HG03175 (cell line): ENCODE measurements at regions not wholly inside any gene's neighbourhood (a gene's known extent, or its start where the extent isn't known, plus 50 kb on each side); places are given as distances from the start of the nearest gene placed in this dataset.
"Not testable (repeated sequence)": the region's sequence is repeated elsewhere in the genome, so short reads cannot be mapped to it uniquely, and the experiment has no call there.

ENCODE experiments used
- ATAC-seq: cut with Tn5 transposase; IDR thresholded peaks from one replicate; pipeline ENCODE4 v1.9.1; 2021; ENCODE audit warnings: mild to moderate bottlenecking, moderate library complexity; ENCODE audit not compliant: unreplicated experiment

DNA sequence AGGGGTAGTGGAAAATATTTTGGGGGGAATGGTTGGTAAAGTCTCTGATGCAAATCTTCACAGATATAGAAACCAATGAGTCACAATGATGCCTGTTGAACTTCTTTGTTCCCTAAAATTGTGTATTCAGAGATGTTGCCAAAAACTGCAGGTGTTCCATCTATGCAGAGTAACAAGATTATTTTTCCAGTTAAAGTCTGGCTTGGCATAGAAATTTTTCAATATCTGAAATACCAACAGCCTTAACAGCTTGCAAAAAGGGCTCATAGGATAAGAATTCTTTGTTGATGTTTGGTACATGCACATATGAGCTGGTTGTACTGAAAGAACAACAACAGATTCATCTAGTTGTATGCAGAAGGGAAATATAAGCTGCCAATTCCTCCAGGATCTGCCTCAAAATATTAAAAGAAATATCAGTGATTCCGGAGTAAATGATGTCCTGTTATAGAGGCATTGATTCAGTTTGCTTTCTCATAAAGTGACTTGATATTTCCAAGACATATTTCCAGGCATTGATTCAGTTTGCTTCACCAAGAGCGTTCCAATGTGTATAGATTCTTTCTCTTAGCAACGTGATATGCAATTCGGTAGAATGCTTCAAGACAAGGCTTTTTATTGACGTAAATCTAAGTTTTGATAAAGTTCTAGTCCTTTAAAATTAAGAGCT lies 564.4 kb downstream of the TMA16 start:
- no peak for ATAC-seq

GRCh38 chr4:164060456-164060855 lies 566.0 kb downstream of the TMA16 start:
- no peak for ATAC-seq

- no peak for ATAC-seq
These were observed 573.9 kb downstream of the TMA16 start for GRCh38 chr4:164068392-164068791.

GRCh38 chr4:164070625-164071024 lies 576.1 kb downstream of the TMA16 start:
- no peak for ATAC-seq

DNA sequence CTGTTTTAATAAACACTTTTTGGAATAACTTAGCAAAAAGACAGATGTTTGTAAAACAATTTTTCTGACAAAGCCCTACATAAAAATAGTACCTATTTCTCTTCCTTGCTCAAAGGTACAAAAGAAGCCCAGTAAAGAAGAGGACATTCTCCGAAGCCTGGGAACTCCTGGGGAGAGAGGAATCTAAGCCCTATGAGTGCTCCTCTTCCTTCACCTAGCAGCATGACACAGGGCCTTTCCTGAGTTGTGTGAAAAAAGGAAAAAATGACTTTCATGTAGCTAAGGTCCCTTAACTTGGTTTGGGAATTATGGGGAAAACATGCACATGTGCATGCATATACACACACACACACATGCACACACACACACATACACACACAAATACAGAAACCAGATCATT lies 586.9 kb downstream of the TMA16 start:
- no peak for ATAC-seq

DNA sequence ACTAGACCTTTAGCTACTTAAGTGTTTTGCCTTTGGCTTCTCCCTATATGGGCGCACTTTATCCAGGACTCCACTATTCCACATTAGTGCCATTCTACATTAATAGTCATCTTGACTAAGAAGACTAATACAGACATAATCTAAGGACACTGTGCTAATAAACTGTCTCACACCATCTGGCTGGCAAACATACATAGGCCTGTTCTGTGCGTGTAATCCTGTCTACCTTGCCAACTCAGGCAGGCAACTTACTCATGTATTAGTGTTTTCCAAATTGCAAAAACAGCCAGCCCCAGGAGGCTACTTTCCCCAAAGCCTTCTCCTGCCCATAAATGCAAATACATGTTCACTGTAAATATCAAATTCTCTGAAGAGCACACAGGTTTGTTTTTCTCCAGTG lies 587.3 kb downstream of the TMA16 start:
- no peak for ATAC-seq

DNA sequence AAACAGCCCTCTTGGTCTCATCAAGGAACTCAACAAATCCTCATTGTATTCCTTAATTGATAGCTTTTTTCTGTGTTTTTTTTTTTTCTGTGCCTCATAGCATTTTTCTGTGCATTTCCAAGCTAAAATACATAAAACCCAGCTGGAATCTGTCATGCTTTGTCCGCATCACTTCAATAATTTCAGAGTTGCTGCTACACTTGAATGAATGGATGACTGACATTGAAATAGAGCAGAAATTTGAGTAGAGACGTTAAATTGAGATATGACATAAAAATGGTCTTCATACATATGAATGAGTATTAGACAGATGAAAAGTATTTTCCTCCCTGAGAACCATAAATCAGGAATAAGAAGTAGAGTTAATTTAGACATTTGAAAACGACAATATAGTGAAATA lies 593.2 kb downstream of the TMA16 start:
- no peak for ATAC-seq

GRCh38 chr4:164095313-164096110 lies 601.0 kb downstream of the TMA16 start:
- no peak for ATAC-seq

- ATAC-seq: no peak
These were observed 602.5 kb downstream of the TMA16 start for GRCh38 chr4:164096766-164097518.

GRCh38 chr4:164100741-164101365 lies 606.4 kb downstream of the TMA16 start:
- ATAC-seq: not testable (repeated sequence)

DNA sequence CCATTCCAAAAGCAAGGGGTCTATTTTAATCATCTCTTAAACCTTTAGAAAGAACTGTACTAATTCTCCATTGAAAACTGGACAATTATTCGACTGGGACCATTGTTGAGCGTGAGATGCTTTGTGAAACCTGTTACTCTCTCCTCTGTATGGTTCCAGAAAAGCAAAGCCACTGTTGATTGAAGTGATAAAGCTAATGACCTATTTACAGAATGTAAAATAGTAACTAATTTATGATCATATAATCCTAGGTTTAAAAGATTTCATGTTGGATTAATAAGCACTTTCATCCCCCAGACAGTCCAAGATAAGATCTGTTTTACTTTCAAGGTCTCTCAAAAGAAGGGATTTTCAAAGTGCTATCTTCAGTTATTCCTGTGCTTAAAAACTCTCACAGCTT lies 614.5 kb downstream of the TMA16 start:
- ATAC-seq: no peak

- no peak for ATAC-seq
These were observed 615.0 kb downstream of the TMA16 start for GRCh38 chr4:164109503-164109902.

DNA sequence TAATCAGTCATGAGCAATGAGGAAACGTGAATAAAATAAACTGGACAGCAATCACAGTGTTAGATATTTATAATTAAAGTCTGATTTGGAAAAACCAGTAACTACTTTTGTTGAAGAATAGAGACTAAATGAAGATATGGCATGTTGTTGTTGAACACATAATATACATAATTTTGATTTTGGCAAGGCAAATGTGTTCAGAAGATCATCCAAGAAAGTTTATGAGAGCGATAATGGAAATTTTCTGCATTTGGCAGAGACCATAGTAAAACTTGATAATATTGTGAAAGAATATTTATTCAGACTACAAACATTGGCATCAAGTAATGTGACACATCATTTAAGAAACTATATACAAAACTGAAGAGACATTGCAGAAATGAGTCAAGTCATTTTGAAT lies 620.7 kb downstream of the TMA16 start:
- ATAC-seq: no peak

DNA sequence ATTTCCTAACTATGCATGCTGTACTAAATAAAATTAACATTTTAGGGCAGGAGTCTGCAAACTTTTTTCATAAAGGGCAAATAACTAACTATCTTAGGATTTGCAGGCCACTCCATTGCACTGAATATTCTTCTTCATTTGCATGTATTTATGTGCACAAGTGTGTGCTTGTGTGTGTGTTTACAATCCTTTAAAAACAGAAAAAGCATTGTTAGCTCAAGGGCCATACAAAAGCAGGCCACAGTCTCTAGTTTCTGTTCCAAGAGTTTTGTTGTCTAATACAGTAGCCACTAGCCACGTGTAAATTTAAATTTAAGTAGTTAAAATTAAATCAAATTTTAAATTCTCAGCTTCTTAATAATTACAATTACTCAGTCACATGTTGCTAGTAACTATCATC lies 621.8 kb downstream of the TMA16 start:
- no peak for ATAC-seq

GRCh38 chr4:164134388-164134787 lies 619.5 kb upstream of the SMIM31 start:
- ATAC-seq: no peak

DNA sequence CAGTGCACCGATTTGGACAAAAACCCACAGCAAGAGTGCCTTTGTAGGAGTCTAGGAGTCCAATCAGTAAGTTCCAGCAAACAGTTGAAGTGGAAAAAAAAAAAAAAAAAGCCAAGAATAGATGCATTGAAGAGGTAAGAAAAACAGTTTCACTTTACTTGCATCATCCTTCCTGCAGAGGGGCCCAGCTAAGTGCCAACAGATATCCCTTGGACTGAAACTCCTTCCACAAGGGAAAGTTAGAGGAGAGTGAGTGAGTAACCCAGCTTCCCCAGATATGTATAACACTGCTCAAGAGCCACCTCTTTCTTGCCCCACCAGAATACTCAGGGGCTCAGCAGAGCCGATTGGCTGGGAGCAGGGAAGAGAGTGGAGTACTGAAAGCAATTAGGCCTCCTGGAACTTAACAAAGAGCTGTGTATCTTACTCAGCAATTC lies 617.7 kb upstream of the SMIM31 start:
- no peak for ATAC-seq

GRCh38 chr4:164138521-164138920 lies 615.4 kb upstream of the SMIM31 start:
- no peak for ATAC-seq

DNA sequence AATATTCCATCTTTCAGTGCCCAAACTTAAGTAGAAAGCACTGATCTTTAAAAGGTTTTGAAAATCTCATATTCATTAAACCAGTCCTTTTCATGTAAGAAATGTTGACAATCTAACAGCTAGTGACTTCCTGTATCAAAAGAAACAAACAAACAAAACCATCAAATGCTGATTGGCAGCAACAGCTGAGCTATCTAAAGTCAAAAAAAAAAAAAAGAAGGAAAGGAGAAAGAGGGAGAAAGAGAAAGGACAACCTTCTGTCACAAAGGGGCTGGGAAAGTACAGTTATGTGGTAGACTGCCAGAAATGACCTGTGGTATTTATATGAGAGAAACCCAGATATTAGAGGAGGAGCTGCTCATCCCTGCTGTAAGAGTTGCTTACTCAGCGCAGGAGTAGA lies 614.6 kb upstream of the SMIM31 start:
- no peak for ATAC-seq

GRCh38 chr4:164141755-164142375 lies 612.1 kb upstream of the SMIM31 start:
- not testable (repeated sequence) for ATAC-seq

GRCh38 chr4:164154416-164154815 lies 599.5 kb upstream of the SMIM31 start:
- no peak for ATAC-seq

- ATAC-seq: no peak
These were observed 584.3 kb upstream of the SMIM31 start for GRCh38 chr4:164169591-164169990.
